ENCODE measurements at regions not wholly inside any gene's neighbourhood (a gene's known extent, or its start where the extent isn't known, plus 50 kb on each side); places are given as distances from the start of the nearest gene placed in this dataset.

GRCh38 chr18:11505993-11506392 lies 103.4 kb upstream of the SLC35G4 start:
- in situ Hi-C loops (cut with HindIII; ENCODE audit: low pct_ligation_motif_present, low sequenced_read_pairs) = no loop called here
- no peak for DNase-seq
- Histone ChIP-seq H3K27me3 (replicated peaks) (no peaks in the 10 kb centered on the region), H3K27ac (no peak overlapping the region), H3K36me3 (replicated peaks) (no peaks in the 10 kb centered on the region), H3K4me3 (ENCODE audit: low read depth, low read length) (no peak overlapping the region)
- no peak for TF ChIP-seq CTCF (IDR thresholded peaks at IDR 0.05; ENCODE audit: low read depth, low read length, missing control alignments)

- DNase-seq = no peak
- Histone ChIP-seq H3K36me3 (replicated peaks) (no peaks in the 10 kb centered on the region), H3K27me3 (replicated peaks) (no peaks in the 10 kb centered on the region), H3K4me3 (ENCODE audit: low read depth, low read length) (no peak overlapping the region), H3K27ac (no peak overlapping the region)
- in situ Hi-C loops (cut with HindIII; ENCODE audit: low pct_ligation_motif_present, low sequenced_read_pairs) = no loop called here
- no peak for TF ChIP-seq CTCF (IDR thresholded peaks at IDR 0.05; ENCODE audit: low read depth, low read length, missing control alignments)
These were observed 104.4 kb upstream of the SLC35G4 start for GRCh38 chr18:11504962-11505361.

- in situ Hi-C loops (cut with HindIII; ENCODE audit: low pct_ligation_motif_present, low sequenced_read_pairs) = no loop called here
- no peaks in the 10 kb centered on the region for H3K36me3 ChIP-seq (replicated peaks)
- DNase-seq = peak; percentile 51
- no peak for TF ChIP-seq CTCF (IDR thresholded peaks at IDR 0.05; ENCODE audit: low read depth, low read length, missing control alignments)
- no peak overlapping the region for H3K27ac ChIP-seq
- no peaks in the 10 kb centered on the region for H3K27me3 ChIP-seq (replicated peaks)
- no peak overlapping the region for H3K4me3 ChIP-seq (ENCODE audit: low read depth, low read length)
These were observed 107.0 kb upstream of the SLC35G4 start for GRCh38 chr18:11502368-11502767.

- no peak overlapping the region for H3K27ac ChIP-seq
- TF ChIP-seq CTCF (IDR thresholded peaks at IDR 0.05; ENCODE audit: low read depth, low read length, missing control alignments) = no peak
- no peak overlapping the region for H3K4me3 ChIP-seq (ENCODE audit: low read depth, low read length)
- H3K27me3 ChIP-seq (replicated peaks) = no peaks in the 10 kb centered on the region
- no peaks in the 10 kb centered on the region for H3K36me3 ChIP-seq (replicated peaks)
- no peak for DNase-seq
- in situ Hi-C loops (cut with HindIII; ENCODE audit: low pct_ligation_motif_present, low sequenced_read_pairs) = no loop called here
These were observed 108.0 kb upstream of the SLC35G4 start for GRCh38 chr18:11501352-11501751.

GRCh38 chr18:11500153-11501122 lies 109.0 kb upstream of the SLC35G4 start:
- H3K27ac ChIP-seq = peak overlapping the region; percentile 52
- in situ Hi-C loops (cut with HindIII; ENCODE audit: low pct_ligation_motif_present, low sequenced_read_pairs) = no loop called here
- no peak for TF ChIP-seq CTCF (IDR thresholded peaks at IDR 0.05; ENCODE audit: low read depth, low read length, missing control alignments)
- peak; percentile 96 for DNase-seq
- H3K36me3 ChIP-seq (replicated peaks) = no peaks in the 10 kb centered on the region
- no peaks in the 10 kb centered on the region for H3K27me3 ChIP-seq (replicated peaks)
- no peak overlapping the region for H3K4me3 ChIP-seq (ENCODE audit: low read depth, low read length)
